Fibroblast of skin of left quadriceps (primary cell): ENCODE measurements at regions not wholly inside any gene's neighbourhood (a gene's known extent, or its start where the extent isn't known, plus 50 kb on each side); places are given as distances from the start of the nearest gene placed in this dataset.
"Not testable (repeated sequence)": the region's sequence is repeated elsewhere in the genome, so short reads cannot be mapped to it uniquely, and the experiment has no call there.

Source experiments
- DNase-seq, 2 experiments: peaks; one replicate each; pipeline ENCODE4 v3.0.0-alpha.2; 2013; ENCODE audit warnings: low read depth in 2 of 2

GRCh38 chr2:113838744-113839444, 51.0 kb upstream of the ACTR3 start:
- DNase-seq, result no peak

GRCh38 chr2:113838277-113838676, 51.6 kb upstream of the ACTR3 start:
- no peak for DNase-seq

- no peak for DNase-seq
These were observed 55.7 kb upstream of the ACTR3 start for GRCh38 chr2:113834051-113834730.

GRCh38 chr2:113832795-113833290, 57.0 kb upstream of the ACTR3 start:
- no peak for DNase-seq

GRCh38 chr2:113831161-113831560, 58.7 kb upstream of the ACTR3 start:
- DNase-seq, result no peak

GRCh38 chr2:113829761-113830160, 60.1 kb upstream of the ACTR3 start:
- no peak for DNase-seq

- no peak for DNase-seq
These were observed 60.6 kb upstream of the ACTR3 start for GRCh38 chr2:113829270-113829669.

- no peak for DNase-seq
These were observed 61.7 kb upstream of the ACTR3 start for GRCh38 chr2:113828049-113828742.

- no peak for DNase-seq
These were observed 62.5 kb upstream of the ACTR3 start for GRCh38 chr2:113827426-113827825.

GRCh38 chr2:113826346-113827285, 63.3 kb upstream of the ACTR3 start:
- DNase-seq, result no peak

GRCh38 chr2:113823716-113824595, 65.9 kb upstream of the ACTR3 start:
- no peak for DNase-seq

GRCh38 chr2:113822087-113822815, 65.8 kb upstream of the SLC35F5 start:
- DNase-seq, result no peak

- DNase-seq, result peak; percentile 77 to 78
These were observed 62.0 kb upstream of the SLC35F5 start for GRCh38 chr2:113818382-113818951.

GRCh38 chr2:113813396-113813795, 57.0 kb upstream of the SLC35F5 start:
- not testable (repeated sequence) for DNase-seq

- no peak for DNase-seq
These were observed 55.8 kb upstream of the SLC35F5 start for GRCh38 chr2:113812204-113812603.

- DNase-seq, result no peak
These were observed 52.8 kb upstream of the SLC35F5 start for GRCh38 chr2:113809076-113809736.

GRCh38 chr2:113807721-113808120, 51.3 kb upstream of the SLC35F5 start:
- DNase-seq, result no peak

GRCh38 chr2:113806217-113806913, 49.9 kb upstream of the SLC35F5 start:
- DNase-seq, result no peak
